Ovary (tissue), 7 donors: ENCODE measurements at regions not wholly inside any gene's neighbourhood (a gene's known extent, or its start where the extent isn't known, plus 50 kb on each side); places are given as distances from the start of the nearest gene placed in this dataset.
"Not testable (repeated sequence)": the region's sequence is repeated elsewhere in the genome, so short reads cannot be mapped to it uniquely, and the experiment has no call there.

Source experiments
- DNase-seq, 5 donors: peaks; one replicate each; pipeline ENCODE4 v3.0.0-alpha.2; 2019 to 2020
- H3K27ac ChIP-seq, 2 donors: fragments of 200-600 bp; one replicate each; pipeline versions ENCODE4 v1.5.1 to v1.8.0; 2019 to 2022
- H3K27me3 ChIP-seq: fragments of 200-600 bp; one replicate; pipeline ENCODE4 v1.8.0; 2022
- H3K36me3 ChIP-seq: fragments of 200-600 bp; sonication (generic); one replicate; pipeline ENCODE4 v1.5.1; 2019
- H3K4me1 ChIP-seq: one replicate; pipeline ENCODE4 v1.8.1; 2013; ENCODE audit warnings: mild to moderate bottlenecking, moderate library complexity; ENCODE audit not compliant: insufficient read depth
- H3K4me3 ChIP-seq: fragments of 200-600 bp; sonication (generic); one replicate; pipeline ENCODE4 v1.5.1; 2017
- H3K9me3 ChIP-seq, 2 donors: fragments of 200-600 bp in 1 of 2; sonication (generic) in 1 of 2; one replicate each; pipeline versions ENCODE4 v1.5.1 to v1.8.1; 2013 to 2019; ENCODE audit warnings: mild to moderate bottlenecking in 1 of 2, moderate library complexity in 1 of 2
- CTCF ChIP-seq, 3 donors: fragments of 450-650 bp in 2 of 3; fragments of 200-600 bp in 1 of 3; IDR thresholded peaks; one replicate each; pipeline versions ENCODE4 v1.5.1 to v1.8.0; 2016 to 2022; ENCODE audit warnings: antibody characterized with exemption in 3 of 3, mild to moderate bottlenecking in 1 of 3
- EP300 ChIP-seq: sonication (generic); formaldehyde crosslinking; IDR thresholded peaks from one replicate; pipeline ENCODE4 v1.6.1; 2017; ENCODE audit warnings: antibody characterized with exemption
- POLR2A ChIP-seq: fragments of 450-650 bp; IDR thresholded peaks from one replicate; pipeline ENCODE4 v1.6.1; 2017; ENCODE audit warnings: antibody characterized with exemption, mild to moderate bottlenecking, moderate library complexity
- WGBS, 3 donors: extraction: QIAGEN DNeasy Blood & Tissue Kit in 1 of 3; methylation state at CpG; one replicate each; pipeline versions ENCODE4 v1.1.5 to v1.1.7; 2013 to 2017; 5-methylcytosine and 5-hydroxymethylcytosine counted together
- intact Hi-C, 4 donors: fragments of 100-400 bp; cut with DNase I; formaldehyde crosslinking; loops; one replicate each; pipeline versions ENCODE4 v1.11.0 to v1.15.1; 2022 to 2023
- donor health status: DM: no; HTN: no; CAD: no; lungs with moderate emphysema.
- donor health status: DM: no; HTN: no; CAD: no.
- donor health status: Bipolar disorder and iron deficiency.
- donor health status: DM: no; HTN: no; CAD: no.
- donor health status: DM: yes; HTN: yes; CAD: no.

GRCh38 chr5:123940416-123940815, 428.4 kb downstream of the CSNK1G3 start:
- no peaks in the 10 kb centered on the region for H3K36me3 ChIP-seq
- no peak overlapping the region for H3K4me3 ChIP-seq
- H3K9me3 ChIP-seq: peaks cover 4 to 9% of the 10 kb centered on the region in 2 donors
- intact Hi-C loops: no loop called here
- no peak for TF ChIP-seq CTCF (IDR thresholded peaks at IDR 0.05)
- no peak for TF ChIP-seq POLR2A
- TF ChIP-seq EP300: no peak
- no peaks in the 10 kb centered on the region for H3K4me1 ChIP-seq
- no peaks in the 10 kb centered on the region for H3K27me3 ChIP-seq
- no peak for DNase-seq
- H3K27ac ChIP-seq: no peak overlapping the region

DNA sequence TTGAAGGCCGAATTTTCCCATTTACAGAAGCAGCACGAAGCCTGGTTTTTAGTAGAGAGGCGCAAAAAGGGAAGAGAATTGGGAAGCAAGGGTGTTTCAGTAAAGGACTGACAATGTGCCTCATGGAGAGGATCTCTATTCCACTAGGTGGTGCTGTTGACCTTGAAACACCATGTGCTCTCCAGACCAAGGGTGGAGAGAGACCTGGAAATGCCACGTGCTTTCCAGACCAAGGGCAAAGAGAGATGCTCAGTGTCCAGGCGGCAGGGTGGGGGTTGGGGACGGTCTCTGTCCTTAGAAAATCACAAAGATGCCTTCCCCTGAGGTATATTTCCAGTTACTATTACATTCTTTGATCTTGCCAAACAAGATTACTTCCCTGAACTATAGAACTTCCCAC, 425.3 kb downstream of the CSNK1G3 start:
- intact Hi-C loops: no loop called here
- DNase-seq: no peak
- Histone ChIP-seq H3K9me3 (peaks cover 4 to 9% of the 10 kb centered on the region in 2 donors), H3K36me3 (no peaks in the 10 kb centered on the region), H3K27me3 (no peaks in the 10 kb centered on the region), H3K4me3 (no peak overlapping the region), H3K27ac (no peak overlapping the region), H3K4me1 (no peaks in the 10 kb centered on the region)
- TF ChIP-seq CTCF (IDR thresholded peaks at IDR 0.05) (no peak), POLR2A (no peak), EP300 (no peak)
- WGBS, 3 donors: 68 to 74% (median 69%) methylated on average over 6 of the region's 6 CpGs

- Histone ChIP-seq H3K9me3 (peaks cover 4 to 7% of the 10 kb centered on the region in 2 donors), H3K36me3 (no peaks in the 10 kb centered on the region), H3K27me3 (no peaks in the 10 kb centered on the region), H3K27ac (no peak overlapping the region), H3K4me3 (no peak overlapping the region), H3K4me1 (no peaks in the 10 kb centered on the region)
- 95 to 99% (median 98%) methylated on average over 4 of the region's 4 CpGs for WGBS, 3 donors
- no peak for DNase-seq
- intact Hi-C loops: no loop called here
- TF ChIP-seq POLR2A (no peak), EP300 (no peak), CTCF (IDR thresholded peaks at IDR 0.05) (no peak)
These were observed 424.6 kb downstream of the CSNK1G3 start for GRCh38 chr5:123936548-123936947.

GRCh38 chr5:123933812-123934211, 421.8 kb downstream of the CSNK1G3 start:
- H3K4me3 ChIP-seq, intact Hi-C loops, H3K36me3 ChIP-seq, H3K4me1 ChIP-seq, H3K9me3 ChIP-seq, H3K27ac ChIP-seq, DNase-seq, H3K27me3 ChIP-seq: not testable (repeated sequence)
- 61 to 74% (median 62%) methylated on average over 7 of the region's 7 CpGs for WGBS, 3 donors

DNA sequence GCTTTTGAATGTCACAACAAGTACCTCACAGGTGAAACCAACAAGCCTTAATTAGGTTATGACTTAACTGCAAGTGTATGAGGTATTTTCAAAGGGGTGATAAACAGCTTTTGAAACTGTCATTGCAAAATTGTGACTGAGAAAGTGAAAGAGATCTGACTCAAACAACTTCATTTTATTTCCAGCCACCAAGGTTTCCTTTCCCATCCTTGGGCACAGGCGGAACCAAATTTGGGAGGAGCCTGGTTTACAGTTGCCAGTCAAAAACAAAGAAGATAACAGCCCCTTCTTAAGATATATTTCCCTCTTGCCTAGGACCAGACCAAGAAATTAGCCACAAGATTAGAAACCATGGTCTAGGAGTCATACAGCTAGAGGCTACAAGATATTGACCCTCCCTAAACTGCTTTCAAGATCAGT, 417.1 kb downstream of the CSNK1G3 start:
- Histone ChIP-seq H3K27me3 (no peaks in the 10 kb centered on the region), H3K36me3 (no peaks in the 10 kb centered on the region), H3K27ac (no peak overlapping the region), H3K4me3 (no peak overlapping the region), H3K9me3 (no peaks in the 10 kb centered on the region), H3K4me1 (no peaks in the 10 kb centered on the region)
- intact Hi-C loops: no loop called here
- WGBS, 3 donors: 92 to 100% (median 96%) methylated on average over 1 of the region's 1 CpG
- no peak for DNase-seq
- TF ChIP-seq CTCF (IDR thresholded peaks at IDR 0.05): no peak
- TF ChIP-seq EP300: no peak
- no peak for TF ChIP-seq POLR2A
